Inflammatory macrophage (primary cell): ENCODE measurements at regions not wholly inside any gene's neighbourhood (a gene's known extent, or its start where the extent isn't known, plus 50 kb on each side); places are given as distances from the start of the nearest gene placed in this dataset.
"Not testable (repeated sequence)": the region's sequence is repeated elsewhere in the genome, so short reads cannot be mapped to it uniquely, and the experiment has no call there.

Source experiments
- DNase-seq, 2 donors: peaks; one replicate each; pipeline ENCODE4 v3.0.0-alpha.2; 2020 to 2022

DNA sequence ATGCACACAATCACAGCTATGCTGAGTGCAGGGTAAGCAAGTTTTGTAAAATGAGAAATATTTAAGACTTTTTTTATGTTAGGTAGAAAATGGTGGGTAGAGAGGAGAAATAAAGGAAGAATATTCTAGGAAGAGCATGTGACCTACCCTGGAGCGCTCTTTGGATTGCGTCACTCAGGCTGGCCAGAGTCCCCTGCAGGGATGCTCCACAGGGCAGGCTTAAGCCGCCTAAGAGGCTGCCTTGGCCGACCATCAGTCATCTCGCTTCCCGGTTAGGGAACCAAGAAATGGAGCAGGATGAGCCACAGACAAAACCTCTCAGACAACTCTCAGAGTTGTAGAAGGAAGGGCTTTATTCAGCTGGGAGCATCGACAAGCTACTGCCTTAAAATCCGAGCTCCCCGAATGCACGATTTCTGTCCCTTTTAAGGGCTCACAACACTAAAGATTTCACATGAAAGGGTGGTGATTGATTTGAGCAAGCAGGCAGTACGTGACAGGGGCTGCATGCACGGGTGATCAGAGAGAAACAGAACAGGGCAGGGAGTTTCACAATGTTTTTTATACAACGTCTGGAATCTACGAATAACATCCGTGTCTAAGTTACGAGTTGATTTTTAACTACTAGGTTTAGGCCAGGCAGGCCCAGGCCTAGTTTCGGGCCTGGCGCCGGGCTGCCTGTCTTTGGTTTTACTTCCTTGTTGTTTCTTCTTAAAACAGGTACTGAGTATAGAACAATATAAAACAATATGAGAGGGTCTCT, 1072.0 kb downstream of the CBLN2 start:
- no peak for DNase-seq

DNA sequence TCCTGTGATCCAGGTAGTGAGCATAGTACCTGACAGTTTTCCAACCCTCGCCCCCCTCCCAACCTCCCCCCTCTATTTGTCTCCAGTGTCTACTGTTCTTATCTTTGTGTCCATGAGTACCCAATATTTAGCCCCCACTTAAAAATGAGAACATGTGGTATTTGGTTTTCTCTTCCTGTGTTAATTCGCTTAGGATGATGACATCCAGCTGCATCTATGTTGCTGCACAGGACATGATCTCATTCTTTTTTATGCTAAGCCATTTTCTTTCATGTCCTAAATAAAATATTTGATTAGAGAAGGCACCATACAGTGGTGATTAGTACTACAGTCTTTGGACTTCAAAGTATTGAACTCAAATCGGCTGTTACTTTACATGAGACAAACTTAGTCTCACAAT, 1087.9 kb downstream of the CBLN2 start:
- DNase-seq = no peak

DNA sequence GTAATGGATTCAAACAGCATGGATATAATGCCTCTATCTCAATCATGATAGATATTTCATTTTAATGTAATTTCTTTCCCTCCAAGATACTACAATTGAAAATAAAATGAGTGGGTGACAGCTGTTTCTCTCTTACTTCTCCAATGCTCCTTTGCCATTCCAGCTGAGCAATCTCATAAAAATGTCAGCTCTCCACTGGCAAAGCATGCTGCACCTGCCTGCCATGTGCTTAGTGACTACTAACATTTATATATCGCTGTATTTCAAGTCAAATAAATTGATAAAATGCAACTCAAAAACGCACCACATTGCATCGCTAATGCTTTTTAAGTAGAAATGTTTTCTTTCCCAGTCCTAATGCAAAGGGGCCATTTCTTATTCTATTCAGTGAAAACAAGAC, 1093.9 kb downstream of the CBLN2 start:
- DNase-seq = no peak

DNA sequence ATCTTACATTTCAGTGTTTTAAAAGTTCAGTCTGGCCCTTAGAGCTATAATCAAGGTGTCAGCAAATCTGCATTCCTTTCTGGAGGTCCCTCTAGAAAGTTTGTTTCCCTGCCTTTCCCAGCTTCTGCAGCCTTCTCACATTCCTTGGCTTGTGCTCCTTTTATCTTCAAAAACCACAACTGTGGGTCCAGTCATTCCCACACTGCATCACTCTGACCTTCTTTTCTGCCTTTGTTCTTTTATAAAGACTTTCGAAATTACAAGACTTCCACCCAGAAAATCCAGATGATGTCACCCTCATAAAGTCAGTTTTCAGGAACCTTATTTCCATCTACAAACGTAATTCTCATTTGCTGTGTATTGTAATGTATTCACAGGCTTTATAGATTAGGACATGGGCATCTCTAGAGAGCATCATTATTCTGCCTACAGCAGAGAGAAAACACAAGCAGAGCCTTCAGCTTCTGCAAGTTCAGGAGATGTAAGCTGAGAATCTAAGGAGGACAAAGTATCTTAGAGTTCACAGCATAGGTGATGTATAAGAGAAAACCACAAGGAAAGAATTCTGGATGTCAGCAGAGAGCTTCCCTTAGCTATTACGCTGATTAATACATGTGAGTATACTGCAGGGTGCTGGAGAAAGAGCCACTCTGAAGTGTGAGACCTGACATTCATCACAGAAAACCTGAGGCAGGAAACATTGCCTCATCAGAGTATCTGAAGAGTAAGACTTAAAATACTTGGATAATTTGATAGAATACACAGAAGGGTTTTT, 1100.2 kb downstream of the CBLN2 start:
- no peak for DNase-seq

DNA sequence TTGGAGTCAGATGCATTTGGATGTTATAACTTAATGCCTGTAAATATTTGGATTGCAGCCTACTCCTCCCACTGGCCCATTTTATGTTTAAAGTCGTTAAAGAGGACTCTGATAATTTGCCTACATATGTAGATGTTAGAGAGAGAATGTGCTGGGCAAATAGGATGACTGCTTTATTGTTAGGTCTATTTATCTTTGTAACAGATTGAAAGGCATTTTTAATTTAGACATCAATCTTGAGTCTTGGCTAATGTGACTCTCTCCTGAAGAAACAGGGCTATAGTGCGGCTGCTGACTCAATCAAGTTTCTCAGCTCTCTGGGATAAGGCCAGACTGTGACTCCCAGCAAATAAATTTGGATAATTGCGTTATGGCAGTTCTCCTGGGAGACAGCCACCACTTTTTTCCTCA, 1101.4 kb downstream of the CBLN2 start:
- DNase-seq = no peak

DNA sequence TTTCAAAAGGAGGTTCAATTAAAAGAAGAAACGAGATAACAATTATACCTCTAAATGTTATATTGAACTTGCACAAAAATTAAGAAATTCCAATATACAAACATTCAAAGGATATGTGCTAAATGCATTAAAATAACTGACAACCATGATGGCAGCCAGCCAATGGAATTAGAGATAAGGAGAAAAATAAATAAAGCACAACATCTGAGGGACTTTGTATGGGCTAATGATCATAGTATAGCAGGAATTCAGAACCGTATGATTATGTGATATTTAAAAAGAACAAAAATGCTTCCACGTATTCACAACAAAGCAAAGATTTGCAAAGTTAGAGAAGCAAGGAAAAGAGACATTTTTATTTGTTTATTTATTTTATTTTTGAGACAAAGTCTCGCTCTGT, 1103.0 kb downstream of the CBLN2 start:
- no peak for DNase-seq

DNA sequence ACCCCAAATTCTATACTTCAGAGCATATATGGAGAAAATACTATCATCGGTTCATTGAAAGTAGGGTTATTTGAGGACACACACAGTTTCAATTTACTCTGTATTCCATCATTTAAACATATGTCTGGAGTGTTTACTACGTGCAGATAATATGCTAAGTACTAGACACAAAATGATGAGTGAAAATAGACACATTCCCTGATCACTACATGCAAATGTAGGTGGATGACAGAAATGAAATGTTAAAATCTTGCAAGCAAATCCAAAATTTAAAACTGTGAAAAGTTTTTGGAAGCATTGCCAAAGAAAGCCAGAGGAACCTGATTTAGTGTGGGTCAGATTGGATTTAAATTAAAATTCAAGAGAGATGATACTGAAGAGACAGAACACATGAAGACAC, 1106.6 kb downstream of the CBLN2 start:
- DNase-seq = no peak

DNA sequence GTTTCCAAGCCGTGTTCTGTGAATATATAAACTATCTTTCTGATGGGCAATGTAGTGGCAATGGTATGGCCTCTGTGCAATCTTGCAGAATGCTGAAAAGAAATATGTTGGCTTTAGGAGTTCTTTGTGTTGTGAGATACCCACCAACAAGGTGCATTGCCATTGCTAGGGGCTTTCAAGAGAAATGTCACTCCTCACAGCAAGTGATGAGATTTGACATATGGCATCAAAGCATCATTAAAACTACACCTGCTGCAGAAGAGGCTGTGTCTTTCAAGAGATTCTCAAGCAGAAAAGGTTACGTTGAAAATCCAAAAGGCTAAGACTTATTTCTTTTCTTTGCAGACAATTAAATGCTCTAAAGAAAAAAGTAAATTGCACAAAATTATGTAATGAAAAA, 1110.8 kb downstream of the CBLN2 start:
- DNase-seq = no peak

DNA sequence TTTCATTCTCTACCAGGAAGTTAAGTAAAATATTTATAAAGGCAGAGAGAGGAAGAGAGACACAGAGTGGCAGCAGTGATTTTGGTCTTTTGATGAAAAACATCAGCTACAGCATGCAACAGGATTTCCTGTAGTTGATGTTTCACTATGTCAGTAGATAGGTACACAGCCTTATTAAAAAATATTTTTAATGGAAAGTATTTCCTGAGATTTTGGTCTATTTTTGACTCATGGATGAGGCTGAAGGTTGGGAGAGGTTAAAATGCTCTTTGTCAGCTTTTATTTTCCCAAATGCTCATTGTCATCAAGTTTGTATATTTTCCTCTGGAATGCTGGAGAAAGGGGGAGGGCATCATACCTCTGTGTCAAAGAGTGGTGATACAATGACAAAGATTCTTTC, 1112.5 kb downstream of the CBLN2 start:
- DNase-seq = no peak

DNA sequence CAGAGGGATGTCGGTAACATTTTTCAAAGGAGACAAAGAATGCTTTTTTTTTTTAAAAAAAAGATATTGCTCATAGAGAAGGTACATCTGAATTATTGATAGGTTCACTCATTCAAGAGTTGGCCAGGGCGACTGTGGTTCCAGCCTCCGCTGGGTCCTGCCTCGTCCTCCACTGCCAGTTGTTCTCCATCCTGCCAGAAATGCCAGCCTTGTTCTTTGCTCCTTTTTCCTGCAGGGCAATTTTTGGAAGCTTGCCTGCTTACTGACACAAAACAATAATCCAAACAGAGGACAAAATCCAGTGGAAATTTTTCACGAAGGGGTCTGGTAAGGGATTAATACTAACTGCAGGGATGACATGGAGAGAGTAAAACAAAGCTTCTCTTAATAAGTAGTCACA, 1113.0 kb downstream of the CBLN2 start:
- DNase-seq = no peak

DNA sequence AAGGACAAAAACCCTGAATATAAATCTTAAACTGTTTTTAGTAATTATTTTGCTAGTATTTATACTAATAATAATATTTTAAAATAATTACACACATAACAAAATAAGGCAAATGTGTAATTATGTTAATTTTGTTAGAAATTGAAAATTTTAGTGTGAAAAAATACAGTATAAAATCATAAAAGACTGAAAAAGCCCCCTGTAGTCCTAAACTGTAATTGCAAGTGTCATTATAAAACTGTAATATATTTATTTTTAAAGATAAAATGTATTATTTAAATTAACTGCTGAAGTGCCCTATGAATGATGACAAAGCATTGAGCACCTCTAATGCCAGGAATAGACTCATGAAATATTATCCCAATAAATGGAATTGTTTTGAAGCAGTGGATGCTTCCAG, 1117.7 kb downstream of the CBLN2 start:
- DNase-seq = no peak

DNA sequence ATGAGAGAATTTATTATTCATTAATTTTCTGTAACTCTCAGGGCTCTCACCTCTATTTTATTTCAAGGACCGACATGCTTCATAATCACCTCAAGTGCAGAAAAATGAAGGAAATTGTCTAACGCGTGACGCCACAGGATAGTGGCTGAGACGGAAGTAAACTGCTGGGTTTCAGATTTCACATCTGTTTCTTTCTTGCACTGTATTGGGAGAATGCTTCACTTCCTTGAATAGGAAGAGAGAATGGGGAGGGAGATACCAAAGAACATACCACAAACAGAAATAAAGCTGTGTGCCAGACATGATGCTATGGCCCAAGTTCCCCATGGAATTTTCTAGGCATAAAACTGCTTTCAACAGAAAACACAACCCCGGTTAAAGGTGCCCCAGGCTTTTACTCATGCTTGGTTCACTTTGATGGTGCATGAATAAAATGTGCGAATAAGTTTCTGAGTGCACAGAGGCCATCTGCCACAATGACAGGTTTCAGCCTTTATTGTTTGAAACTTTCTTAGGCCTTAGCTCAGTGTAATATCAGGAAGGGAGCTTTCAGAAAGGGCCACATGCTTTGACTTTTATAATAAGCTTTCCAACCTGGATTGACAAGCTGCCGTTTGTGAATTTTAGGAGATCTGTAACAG, 1116.4 kb downstream of the SOCS6 start:
- no peak for DNase-seq

DNA sequence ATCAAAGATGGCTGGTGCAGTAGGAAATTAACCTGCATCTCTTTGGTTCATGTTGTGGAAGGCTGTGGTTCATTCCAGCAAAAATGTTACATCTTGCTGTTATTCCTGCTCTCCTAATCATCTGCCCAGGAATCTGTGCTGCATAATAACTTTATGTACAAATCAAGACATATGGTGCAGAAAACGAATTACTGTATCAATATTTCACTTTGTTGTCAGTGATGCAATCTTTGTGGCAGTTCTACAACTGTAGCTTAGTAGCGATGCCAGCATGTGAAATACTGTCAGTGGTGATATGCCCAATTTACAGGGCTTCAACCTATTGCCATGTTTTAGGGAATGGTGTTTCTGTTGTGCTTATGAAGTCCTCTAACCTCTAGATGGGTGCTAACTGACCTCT, 1114.7 kb downstream of the SOCS6 start:
- no peak for DNase-seq

DNA sequence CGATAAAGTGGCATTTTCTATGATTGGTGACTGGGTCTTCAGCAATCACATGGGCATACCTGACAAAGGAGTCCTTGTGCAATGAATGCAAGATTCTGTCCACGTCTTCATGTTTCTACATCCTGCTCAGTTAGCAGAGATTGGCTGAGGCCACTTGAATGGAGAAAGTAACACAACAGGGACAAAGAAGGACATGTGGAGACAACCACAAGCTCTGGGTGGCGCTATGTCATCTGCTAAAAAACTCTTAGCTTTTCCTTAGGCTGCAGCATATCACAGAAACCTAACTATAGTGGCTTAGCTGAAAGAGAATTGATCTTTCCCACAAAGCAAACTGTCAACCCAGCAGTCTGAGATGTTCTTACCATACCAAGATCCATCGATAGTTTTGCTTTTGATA, 1109.7 kb downstream of the SOCS6 start:
- no peak for DNase-seq

DNA sequence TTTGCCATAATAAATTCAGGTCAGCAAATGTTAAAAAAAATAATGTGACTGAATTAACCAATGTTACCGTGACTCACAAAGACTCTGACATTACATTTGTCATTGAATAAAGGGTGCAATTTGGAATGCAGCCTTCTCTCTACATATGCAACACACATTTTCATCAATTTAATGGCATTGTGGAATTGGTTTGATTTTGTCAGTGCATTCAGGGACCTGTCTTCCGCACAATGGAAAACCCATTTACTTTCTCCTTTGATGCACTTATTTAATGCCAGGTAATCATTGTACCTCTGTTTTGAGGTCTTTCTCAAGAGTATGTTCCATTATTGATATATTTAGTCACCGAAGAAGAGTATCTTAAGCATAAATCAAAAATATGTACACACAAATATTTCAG, 1099.3 kb downstream of the SOCS6 start:
- DNase-seq = no peak

DNA sequence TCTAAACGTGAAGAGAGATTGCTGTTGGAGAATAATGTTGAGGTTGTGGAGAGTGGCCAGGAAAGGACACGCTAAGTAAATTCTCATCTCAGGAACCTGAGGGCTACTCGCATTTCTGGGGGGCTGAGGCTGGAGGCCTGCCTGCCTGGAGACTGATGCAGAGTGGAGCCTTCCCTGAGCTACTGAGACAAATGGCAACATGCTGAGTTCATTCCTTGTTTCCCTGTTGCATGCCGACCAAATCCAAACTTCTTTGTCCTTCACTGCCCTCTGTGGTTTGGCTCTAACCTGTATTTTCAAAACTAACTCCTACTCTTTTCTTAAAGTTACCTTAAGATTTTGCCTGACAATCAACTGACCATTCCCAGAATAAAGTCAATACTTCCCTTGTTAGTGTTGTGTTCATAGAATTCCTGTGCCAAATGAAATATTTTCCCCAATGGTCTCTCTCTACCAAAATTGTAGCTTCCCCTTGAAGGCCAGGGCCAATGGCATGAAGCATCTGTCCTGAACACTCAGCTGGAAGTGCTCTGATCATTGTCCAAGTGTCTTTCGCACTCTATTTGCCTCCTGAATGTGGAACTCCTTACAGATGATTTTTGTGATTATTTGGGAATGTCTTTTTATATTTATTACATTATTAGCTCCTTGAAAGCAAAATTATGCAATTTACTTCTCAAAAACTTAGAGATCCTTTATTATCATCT, 1085.6 kb downstream of the SOCS6 start:
- DNase-seq = no peak

DNA sequence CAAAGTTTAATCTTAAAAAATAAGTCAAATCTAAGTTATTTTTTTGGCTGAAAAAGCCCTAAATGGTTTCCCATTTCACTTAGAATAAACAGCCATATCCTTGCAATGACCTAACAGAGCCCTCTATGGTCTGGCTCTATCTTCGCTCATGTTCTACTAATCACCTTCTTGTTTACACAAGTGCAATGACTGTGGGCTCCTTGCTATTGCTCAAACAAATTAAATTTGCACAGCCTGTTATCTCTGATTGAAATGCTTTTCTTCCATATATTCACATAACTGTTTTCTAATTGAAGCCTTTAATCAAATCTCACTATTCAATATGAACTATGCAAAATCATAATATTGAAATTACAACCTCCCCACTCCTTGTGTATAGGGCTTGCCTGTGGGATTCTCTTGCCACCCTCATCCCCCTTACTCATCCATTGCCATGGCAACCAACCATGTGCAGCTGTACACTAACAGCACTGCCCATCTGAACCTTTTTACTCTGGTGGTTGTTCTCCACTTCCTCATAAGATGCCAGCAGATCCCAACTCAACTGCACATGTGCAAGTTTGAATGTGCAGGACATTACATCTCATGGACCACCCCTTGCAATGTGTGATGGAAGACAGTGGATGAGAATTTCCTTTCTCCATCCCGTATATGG, 1083.2 kb downstream of the SOCS6 start:
- no peak for DNase-seq

DNA sequence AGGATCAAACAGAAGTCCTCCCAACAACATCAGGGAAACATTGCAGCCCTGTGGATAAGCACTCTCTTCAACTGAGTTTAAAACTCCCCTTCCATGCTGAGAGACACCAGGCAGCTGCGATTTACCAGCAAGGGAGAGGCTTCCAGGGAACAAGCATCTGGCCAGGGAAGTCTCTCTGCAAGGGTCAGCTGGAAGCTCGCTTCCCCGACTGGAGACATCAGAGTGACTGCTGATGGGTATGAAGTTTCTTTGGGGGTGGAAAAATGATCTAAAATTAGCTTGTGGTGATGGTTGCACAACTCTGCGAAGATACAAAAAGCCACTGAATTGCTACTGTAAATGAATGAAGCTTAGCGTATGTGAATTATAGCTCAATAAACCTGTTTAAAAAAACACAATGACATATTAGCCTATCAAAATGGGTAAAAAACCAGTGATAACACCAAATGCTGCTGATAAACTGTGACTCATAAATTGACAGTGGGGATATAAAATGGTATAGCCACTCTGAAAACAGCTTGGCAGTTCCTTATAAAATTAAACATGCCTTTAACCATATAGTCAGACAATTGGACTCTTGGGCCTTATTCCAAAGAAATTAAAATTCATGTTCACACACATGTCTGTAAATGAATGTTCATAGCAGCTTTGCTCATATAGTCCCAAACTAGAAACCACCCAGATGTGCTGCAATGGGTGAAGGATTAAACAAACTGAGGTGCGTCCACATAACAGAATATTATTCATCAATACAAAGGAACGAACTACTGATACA, 1082.0 kb downstream of the SOCS6 start:
- no peak for DNase-seq

DNA sequence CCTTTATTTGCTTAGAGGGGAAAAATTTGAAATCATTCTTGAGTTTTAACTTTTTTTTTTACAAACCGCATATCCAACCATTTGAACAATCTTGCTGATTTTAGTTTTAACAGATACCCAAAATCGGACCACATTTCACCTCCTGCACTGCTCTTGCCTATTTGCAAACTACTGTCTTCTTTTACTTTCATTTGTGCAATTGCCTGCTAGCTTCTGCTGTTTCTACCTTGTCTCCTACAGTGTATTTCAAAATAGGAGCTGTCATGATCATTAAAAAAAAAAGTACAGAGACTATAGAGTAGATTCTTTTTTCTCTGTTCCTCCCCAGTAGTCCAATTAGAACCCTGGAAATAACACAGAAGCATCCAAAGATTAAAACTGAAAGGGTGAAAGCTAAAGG, 1081.2 kb downstream of the SOCS6 start:
- no peak for DNase-seq

DNA sequence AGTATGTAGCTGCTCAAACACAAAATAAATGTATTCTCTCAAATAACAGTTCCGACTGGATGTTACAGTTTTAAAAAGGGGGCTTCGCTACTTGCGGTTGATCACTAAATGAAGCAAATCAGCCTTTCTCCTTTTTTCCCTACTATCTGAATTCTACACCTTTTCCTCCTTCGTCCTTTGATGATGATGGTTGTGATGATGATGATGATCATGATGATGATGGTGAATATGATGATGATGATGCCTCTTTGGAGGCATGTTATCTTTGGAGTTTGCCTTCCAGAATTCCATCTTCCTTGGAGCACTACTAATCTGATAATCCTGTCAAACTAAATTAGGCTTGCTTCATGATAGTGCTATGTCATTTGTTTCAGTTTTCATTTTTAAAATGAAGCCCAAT, 1073.3 kb downstream of the SOCS6 start:
- DNase-seq = no peak

DNA sequence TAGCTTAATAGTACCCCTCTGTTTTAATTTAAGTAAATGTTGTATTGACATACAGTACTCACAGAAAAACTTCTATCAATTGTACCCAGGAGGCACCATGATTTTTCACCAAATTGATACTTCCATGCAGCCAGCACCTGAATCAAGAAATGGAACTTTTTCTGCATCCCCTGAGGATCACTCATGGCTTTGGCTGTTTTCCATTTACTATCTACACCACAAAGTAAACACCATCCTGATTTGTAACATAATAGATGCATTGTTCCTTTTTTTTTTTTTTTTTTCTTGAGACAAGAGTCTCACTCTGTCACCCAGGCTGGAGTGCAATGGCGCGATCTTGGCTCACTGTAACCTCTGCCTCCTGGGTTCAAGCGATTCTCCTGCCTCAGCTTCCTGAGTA, 1066.8 kb downstream of the SOCS6 start:
- DNase-seq = not testable (repeated sequence)

DNA sequence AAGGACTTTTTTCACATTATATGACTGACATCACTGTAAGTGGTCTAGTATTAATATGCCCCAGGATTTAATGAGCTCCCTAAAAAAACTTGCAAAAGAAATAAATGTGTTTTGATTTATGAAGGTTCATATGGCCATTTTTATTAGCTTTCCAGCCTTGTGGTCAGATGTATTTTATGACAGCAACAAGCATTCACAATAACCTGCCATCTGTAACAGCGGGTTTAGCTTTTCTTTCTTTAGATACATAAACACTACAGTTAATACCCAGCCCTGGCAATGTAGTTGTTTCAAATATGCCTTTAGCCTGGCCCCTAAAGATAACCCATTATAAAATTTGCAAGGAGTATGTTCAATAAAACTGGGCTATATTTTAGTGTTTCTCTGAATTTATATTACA, 1063.8 kb downstream of the SOCS6 start:
- no peak for DNase-seq
